Fibroblast of pulmonary artery (primary cell): ENCODE measurements at regions not wholly inside any gene's neighbourhood (a gene's known extent, or its start where the extent isn't known, plus 50 kb on each side); places are given as distances from the start of the nearest gene placed in this dataset.

Source experiments
- DNase-seq: peaks from one replicate; pipeline ENCODE4 v3.0.0-alpha.2; 2010; ENCODE audit warnings: low read depth
- H3K4me3 ChIP-seq: replicated peaks from 2 replicates; pipeline ENCODE4 v1.5.1; 2011; ENCODE audit warnings: low read depth, mild to moderate bottlenecking, control low read depth, low read length, moderate library complexity
- CTCF ChIP-seq: IDR thresholded peaks from 2 replicates; pipeline ENCODE4 v1.5.1; 2011; ENCODE audit warnings: mild to moderate bottlenecking, control low read depth, low read length, inconsistent platforms; ENCODE audit errors: missing control alignments

DNA sequence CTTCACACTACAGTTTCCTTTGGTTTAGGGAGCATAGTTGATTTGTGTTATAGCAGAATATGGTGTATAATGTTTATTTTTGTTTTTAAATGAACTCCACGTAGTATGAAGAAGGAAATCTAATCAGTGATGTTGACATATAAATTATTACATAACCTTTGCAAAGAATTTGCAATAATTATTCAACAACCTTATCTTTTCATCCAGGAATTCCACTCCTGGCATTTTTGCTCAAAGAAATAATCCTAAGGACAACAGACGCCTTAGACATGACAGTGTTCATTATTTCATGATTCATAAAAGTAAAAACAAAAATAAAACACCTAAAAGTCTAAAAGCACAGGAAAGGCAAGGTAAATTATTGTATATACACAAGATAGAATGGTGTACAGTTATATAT is 229.2 kb downstream of the EPM2A start:
- H3K4me3 ChIP-seq = no peak overlapping the region
- TF ChIP-seq CTCF = no peak
- no peak for DNase-seq

DNA sequence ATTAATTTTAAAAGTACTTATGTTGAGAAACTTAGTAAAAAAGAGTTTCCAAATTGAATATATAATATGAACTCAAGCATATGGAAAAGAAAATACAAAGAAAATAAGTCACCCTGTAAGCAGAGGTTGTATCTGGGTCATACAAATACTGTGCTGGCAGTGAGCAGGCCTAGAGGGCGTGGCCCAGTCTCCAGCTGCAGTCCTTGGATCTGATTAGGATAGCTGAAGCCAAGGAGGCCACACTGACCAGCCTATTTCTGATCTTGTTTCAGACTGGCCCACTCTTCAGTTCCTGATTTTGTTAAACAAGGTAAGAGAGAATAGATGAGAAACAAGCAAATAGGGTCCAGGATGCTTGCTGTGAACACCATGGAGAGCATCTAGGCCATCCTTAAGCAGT is 228.8 kb downstream of the EPM2A start:
- no peak for DNase-seq
- no peak overlapping the region for H3K4me3 ChIP-seq
- TF ChIP-seq CTCF = no peak

GRCh38 chr6:145507239-145507638 is 228.1 kb downstream of the EPM2A start:
- no peak for TF ChIP-seq CTCF
- DNase-seq = no peak

DNA sequence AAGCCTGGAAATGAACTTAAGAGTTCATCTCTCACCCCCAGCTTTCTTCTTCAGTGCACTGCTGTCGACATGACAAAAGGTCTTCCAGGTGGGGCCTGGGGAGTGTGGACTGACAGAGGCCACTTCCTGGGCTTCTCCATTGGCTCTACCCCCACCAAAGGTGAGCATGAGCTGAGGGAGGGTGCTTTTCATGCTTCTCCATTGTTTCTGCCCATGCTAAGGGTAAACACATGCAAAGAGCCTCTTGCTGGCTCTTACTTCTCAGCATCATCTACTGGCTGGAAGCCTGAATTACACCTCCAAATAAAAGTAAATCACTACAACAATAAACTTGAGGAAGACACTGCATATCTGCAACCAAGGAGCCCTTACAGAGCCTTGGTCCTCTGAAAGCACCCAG is 227.2 kb downstream of the EPM2A start:
- peak; percentile 28 for TF ChIP-seq CTCF
- peak; percentile 3 for DNase-seq
- no peak overlapping the region for H3K4me3 ChIP-seq

More at GRCh38 chr6:145507239-145507638, 228.1 kb downstream of the EPM2A start:
- H3K4me3 ChIP-seq = no peak overlapping the region

- DNase-seq = no peak
- TF ChIP-seq CTCF = no peak
- H3K4me3 ChIP-seq = no peak overlapping the region
These were observed 217.8 kb downstream of the EPM2A start for GRCh38 chr6:145517492-145517891.

DNA sequence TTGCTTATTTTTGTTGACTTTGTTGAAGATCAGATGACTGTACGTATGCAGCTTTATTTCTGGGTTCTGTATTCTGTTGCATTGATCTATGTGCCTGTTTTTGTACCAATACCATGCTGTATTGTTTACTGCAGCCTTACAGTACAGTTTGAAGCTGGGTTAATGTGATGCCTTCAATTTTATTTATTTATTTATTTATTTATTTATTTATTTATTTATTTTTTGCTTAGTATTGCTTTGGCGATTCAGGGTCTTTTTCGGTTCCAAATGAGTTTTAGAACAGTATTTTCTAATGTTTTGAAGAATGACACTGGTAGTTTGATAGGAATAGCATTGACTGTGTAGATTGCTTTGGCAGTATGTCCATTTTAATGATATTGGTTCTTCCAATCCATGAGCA is 210.3 kb downstream of the EPM2A start:
- DNase-seq = no peak
- no peak for TF ChIP-seq CTCF
- no peak overlapping the region for H3K4me3 ChIP-seq

DNA sequence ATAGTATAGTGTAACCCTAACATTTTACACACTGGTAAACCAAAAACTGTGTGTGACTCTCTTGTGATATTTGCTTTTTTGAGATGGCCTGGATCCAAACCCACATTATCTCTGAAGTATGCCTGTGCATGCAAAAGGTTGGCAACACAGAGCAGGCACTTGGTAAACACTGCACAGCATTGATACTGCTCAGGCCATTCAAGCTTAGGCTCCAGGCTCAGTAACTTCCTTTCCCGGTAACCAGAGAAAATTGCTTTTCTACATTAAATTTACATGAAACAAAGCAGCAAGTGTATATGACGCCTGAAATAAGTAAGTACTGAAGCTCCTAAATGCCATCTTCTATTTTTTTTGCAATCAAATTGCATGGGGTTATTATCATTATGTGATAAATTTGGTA is 205.7 kb downstream of the EPM2A start:
- no peak for TF ChIP-seq CTCF
- no peak for DNase-seq
- no peak overlapping the region for H3K4me3 ChIP-seq
